ENCODE measurements at regions not wholly inside any gene's neighbourhood (a gene's known extent, or its start where the extent isn't known, plus 50 kb on each side); places are given as distances from the start of the nearest gene placed in this dataset.
"Not testable (repeated sequence)": the region's sequence is repeated elsewhere in the genome, so short reads cannot be mapped to it uniquely, and the experiment has no call there.

- H3K4me1 Mint-ChIP-seq (ENCODE audit: unreplicated experiment); H3K27ac Mint-ChIP-seq (ENCODE audit: unreplicated experiment); H3K27me3 Mint-ChIP-seq (ENCODE audit: unreplicated experiment); H3K9me3 Mint-ChIP-seq (ENCODE audit: unreplicated experiment); H3K4me3 Mint-ChIP-seq (ENCODE audit: unreplicated experiment); H3K36me3 Mint-ChIP-seq (ENCODE audit: unreplicated experiment): not testable (repeated sequence)
- DNase-seq (ENCODE audit: extremely low spot score, unreplicated experiment): peak; percentile 95
These were observed 1414.2 kb upstream of the PCDH10 start for GRCh38 chr4:131734851-131735385.

DNA sequence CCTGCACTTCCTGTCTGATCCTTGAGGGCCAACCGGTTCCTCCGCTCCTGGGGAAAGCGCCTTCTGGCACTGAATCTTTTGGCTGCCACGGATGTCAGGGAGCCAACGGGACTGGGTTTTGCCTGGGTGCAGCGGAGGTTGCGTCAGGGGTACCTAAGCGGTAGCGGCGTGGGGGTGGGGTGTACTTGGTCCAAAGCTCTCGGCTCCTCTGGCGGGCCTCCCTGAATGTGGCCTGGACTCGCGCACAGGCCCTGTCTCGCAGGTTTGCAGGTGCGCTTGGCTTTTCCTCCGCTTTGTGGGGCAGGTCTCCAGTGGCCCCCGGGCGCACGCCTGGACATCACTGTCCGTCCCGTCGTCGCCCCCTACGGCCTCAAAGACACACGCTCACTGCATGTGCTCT, 1410.1 kb upstream of the PCDH10 start:
- not testable (repeated sequence) for H3K9me3 Mint-ChIP-seq (ENCODE audit: unreplicated experiment); H3K27ac Mint-ChIP-seq (ENCODE audit: unreplicated experiment); DNase-seq (ENCODE audit: extremely low spot score, unreplicated experiment); H3K27me3 Mint-ChIP-seq (ENCODE audit: unreplicated experiment); H3K4me3 Mint-ChIP-seq (ENCODE audit: unreplicated experiment); H3K4me1 Mint-ChIP-seq (ENCODE audit: unreplicated experiment); H3K36me3 Mint-ChIP-seq (ENCODE audit: unreplicated experiment)

- H3K27me3 Mint-ChIP-seq (ENCODE audit: unreplicated experiment); H3K36me3 Mint-ChIP-seq (ENCODE audit: unreplicated experiment); H3K4me3 Mint-ChIP-seq (ENCODE audit: unreplicated experiment); H3K9me3 Mint-ChIP-seq (ENCODE audit: unreplicated experiment); H3K4me1 Mint-ChIP-seq (ENCODE audit: unreplicated experiment); DNase-seq (ENCODE audit: extremely low spot score, unreplicated experiment); H3K27ac Mint-ChIP-seq (ENCODE audit: unreplicated experiment): not testable (repeated sequence)
These were observed 1407.3 kb upstream of the PCDH10 start for GRCh38 chr4:131741836-131742235.

DNA sequence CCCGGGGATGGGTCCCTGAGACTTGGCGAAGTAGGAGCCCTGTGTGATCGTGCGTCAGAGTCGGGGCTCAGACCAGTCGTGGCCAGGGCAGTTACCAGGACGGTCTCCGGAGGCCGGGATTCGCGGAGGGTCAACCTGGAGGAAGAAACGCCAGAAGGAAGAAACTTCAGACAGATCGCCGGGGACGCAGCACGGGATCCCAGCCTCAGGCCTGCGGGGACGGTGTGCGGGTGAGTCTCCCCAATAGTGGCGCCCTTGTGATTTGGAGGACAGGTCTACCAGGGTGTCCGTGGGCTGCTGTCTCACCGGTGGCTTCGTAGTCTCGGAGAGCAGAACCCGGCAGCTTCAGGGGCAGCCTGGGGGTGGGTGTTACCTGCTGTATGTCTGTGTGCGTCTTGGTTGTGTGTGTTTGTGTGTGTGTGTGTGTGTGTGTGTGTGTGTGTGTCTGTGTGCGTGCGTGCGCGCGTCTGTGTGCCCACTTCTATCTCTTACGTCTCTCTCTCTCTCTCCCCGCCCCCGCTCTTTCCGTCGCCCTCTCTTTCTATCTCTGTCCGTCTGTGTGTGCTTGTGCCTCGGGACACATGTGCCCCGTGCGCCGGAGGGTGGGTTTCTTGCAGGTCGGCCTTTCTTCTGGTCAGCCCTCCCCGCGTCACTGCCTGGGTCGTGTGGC, 1406.4 kb upstream of the PCDH10 start:
- H3K9me3 Mint-ChIP-seq (ENCODE audit: unreplicated experiment); H3K4me3 Mint-ChIP-seq (ENCODE audit: unreplicated experiment); H3K4me1 Mint-ChIP-seq (ENCODE audit: unreplicated experiment); H3K27ac Mint-ChIP-seq (ENCODE audit: unreplicated experiment); H3K27me3 Mint-ChIP-seq (ENCODE audit: unreplicated experiment); H3K36me3 Mint-ChIP-seq (ENCODE audit: unreplicated experiment): not testable (repeated sequence)
- peak; percentile 94 for DNase-seq (ENCODE audit: extremely low spot score, unreplicated experiment)

DNA sequence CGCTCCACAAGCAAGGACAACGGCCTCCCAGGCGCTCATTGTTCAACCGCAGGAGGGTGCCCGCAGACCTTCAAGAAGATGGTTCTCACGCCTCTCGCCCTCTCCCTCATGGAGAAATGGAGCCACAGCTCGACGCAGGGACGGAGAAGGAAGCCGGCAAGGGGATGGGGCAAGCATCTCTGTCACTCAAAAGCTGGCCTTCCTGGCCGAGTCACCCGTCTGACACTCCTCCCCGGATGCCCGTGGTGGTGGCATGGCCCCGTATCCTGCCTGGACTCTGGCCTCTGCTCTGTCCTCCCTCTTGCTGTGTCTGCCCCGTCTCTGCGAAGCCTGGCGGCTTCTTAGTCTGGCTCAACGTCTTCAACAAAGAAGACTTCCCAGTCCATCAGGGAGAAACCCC, 1405.7 kb upstream of the PCDH10 start:
- H3K4me3 Mint-ChIP-seq (ENCODE audit: unreplicated experiment); H3K4me1 Mint-ChIP-seq (ENCODE audit: unreplicated experiment); H3K27me3 Mint-ChIP-seq (ENCODE audit: unreplicated experiment); H3K27ac Mint-ChIP-seq (ENCODE audit: unreplicated experiment); H3K9me3 Mint-ChIP-seq (ENCODE audit: unreplicated experiment); H3K36me3 Mint-ChIP-seq (ENCODE audit: unreplicated experiment): not testable (repeated sequence)
- peak; percentile 92 for DNase-seq (ENCODE audit: extremely low spot score, unreplicated experiment)

DNA sequence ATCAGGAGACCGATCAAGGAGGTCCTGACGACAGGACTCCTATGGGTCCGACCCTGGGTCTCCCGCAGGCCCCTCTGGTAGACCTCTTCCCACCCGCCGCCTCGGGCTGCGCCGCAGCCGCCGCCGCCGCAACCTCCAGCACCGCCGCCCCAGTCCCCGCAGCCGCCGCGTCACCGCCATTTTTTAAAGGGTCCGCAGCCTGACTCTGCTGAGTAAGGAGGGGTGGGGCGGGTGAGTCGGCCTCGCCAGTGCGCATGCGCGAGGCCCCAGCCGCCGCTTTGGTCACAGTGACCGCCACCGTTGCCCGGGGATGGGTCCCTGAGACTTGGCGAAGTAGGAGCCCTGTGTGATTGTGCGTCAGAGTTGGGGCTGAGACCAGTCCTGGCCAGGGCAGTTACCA, 1401.9 kb upstream of the PCDH10 start:
- H3K9me3 Mint-ChIP-seq (ENCODE audit: unreplicated experiment); H3K27ac Mint-ChIP-seq (ENCODE audit: unreplicated experiment); H3K27me3 Mint-ChIP-seq (ENCODE audit: unreplicated experiment); H3K4me1 Mint-ChIP-seq (ENCODE audit: unreplicated experiment); DNase-seq (ENCODE audit: extremely low spot score, unreplicated experiment); H3K36me3 Mint-ChIP-seq (ENCODE audit: unreplicated experiment); H3K4me3 Mint-ChIP-seq (ENCODE audit: unreplicated experiment): not testable (repeated sequence)

DNA sequence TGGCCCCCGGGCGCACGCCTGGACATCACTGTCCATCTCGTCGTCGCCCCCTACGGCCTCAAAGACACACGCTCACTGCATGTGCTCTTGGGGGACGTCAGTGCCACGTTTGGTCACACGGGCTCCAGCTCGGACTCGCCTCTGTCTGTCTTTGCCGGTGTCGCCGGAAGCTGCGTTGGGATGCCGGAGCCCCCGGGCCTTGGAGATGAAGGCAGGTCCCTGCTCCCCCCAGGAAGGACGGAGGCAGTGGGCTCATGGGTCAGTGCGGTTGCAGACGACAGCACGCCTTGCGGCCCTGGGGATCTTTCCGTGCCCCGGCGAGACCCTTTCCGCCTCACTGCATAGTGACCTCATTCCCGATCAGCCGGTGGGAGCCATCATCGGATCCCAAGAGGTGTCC, 1399.9 kb upstream of the PCDH10 start:
- H3K27me3 Mint-ChIP-seq (ENCODE audit: unreplicated experiment); H3K4me1 Mint-ChIP-seq (ENCODE audit: unreplicated experiment); H3K27ac Mint-ChIP-seq (ENCODE audit: unreplicated experiment); H3K9me3 Mint-ChIP-seq (ENCODE audit: unreplicated experiment); DNase-seq (ENCODE audit: extremely low spot score, unreplicated experiment); H3K4me3 Mint-ChIP-seq (ENCODE audit: unreplicated experiment); H3K36me3 Mint-ChIP-seq (ENCODE audit: unreplicated experiment): not testable (repeated sequence)

- not testable (repeated sequence) for H3K27me3 Mint-ChIP-seq (ENCODE audit: unreplicated experiment)
- peak; percentile 93 for DNase-seq (ENCODE audit: extremely low spot score, unreplicated experiment)
These were observed 1399.1 kb upstream of the PCDH10 start for GRCh38 chr4:131750006-131750405.

GRCh38 chr4:131750469-131750868, 1398.6 kb upstream of the PCDH10 start:
- not testable (repeated sequence) for H3K4me1 Mint-ChIP-seq (ENCODE audit: unreplicated experiment); H3K9me3 Mint-ChIP-seq (ENCODE audit: unreplicated experiment); H3K36me3 Mint-ChIP-seq (ENCODE audit: unreplicated experiment); H3K4me3 Mint-ChIP-seq (ENCODE audit: unreplicated experiment); H3K27ac Mint-ChIP-seq (ENCODE audit: unreplicated experiment); H3K27me3 Mint-ChIP-seq (ENCODE audit: unreplicated experiment)
- peak; percentile 98 for DNase-seq (ENCODE audit: extremely low spot score, unreplicated experiment)

More at GRCh38 chr4:131750006-131750405, 1399.1 kb upstream of the PCDH10 start:
- not testable (repeated sequence) for H3K9me3 Mint-ChIP-seq (ENCODE audit: unreplicated experiment); H3K36me3 Mint-ChIP-seq (ENCODE audit: unreplicated experiment); H3K4me1 Mint-ChIP-seq (ENCODE audit: unreplicated experiment); H3K27ac Mint-ChIP-seq (ENCODE audit: unreplicated experiment); H3K4me3 Mint-ChIP-seq (ENCODE audit: unreplicated experiment)

GRCh38 chr4:131762234-131762633, 1386.9 kb upstream of the PCDH10 start:
- not testable (repeated sequence) for H3K4me3 Mint-ChIP-seq (ENCODE audit: unreplicated experiment); H3K36me3 Mint-ChIP-seq (ENCODE audit: unreplicated experiment); DNase-seq (ENCODE audit: extremely low spot score, unreplicated experiment); H3K9me3 Mint-ChIP-seq (ENCODE audit: unreplicated experiment); H3K27ac Mint-ChIP-seq (ENCODE audit: unreplicated experiment); H3K27me3 Mint-ChIP-seq (ENCODE audit: unreplicated experiment); H3K4me1 Mint-ChIP-seq (ENCODE audit: unreplicated experiment)
